ENCODE measurements at regions not wholly inside any gene's neighbourhood (a gene's known extent, or its start where the extent isn't known, plus 50 kb on each side); places are given as distances from the start of the nearest gene placed in this dataset.

- no peak for TF ChIP-seq CTCF (IDR thresholded peaks at IDR 0.05)
Observed at GRCh38 chr9:78781681-78782080, 484.8 kb downstream of the PSAT1 start.

GRCh38 chr9:78782234-78782633, 485.3 kb downstream of the PSAT1 start:
- no peak for TF ChIP-seq CTCF (IDR thresholded peaks at IDR 0.05)

- no peak for TF ChIP-seq CTCF (IDR thresholded peaks at IDR 0.05)
Observed at GRCh38 chr9:78782858-78783257, 485.9 kb downstream of the PSAT1 start.

- TF ChIP-seq CTCF (IDR thresholded peaks at IDR 0.05) = no peak
Observed at GRCh38 chr9:78783743-78784142, 486.8 kb downstream of the PSAT1 start.

- no peak for TF ChIP-seq CTCF (IDR thresholded peaks at IDR 0.05)
Observed at GRCh38 chr9:78786794-78787193, 489.9 kb downstream of the PSAT1 start.

GRCh38 chr9:78788101-78788500, 491.2 kb downstream of the PSAT1 start:
- no peak for TF ChIP-seq CTCF (IDR thresholded peaks at IDR 0.05)

GRCh38 chr9:78791779-78792178, 494.9 kb downstream of the PSAT1 start:
- TF ChIP-seq CTCF (IDR thresholded peaks at IDR 0.05) = no peak

GRCh38 chr9:78792745-78793144, 495.8 kb downstream of the PSAT1 start:
- TF ChIP-seq CTCF (IDR thresholded peaks at IDR 0.05) = no peak

All from LNCAP (cell line).